BJ (cell line): ENCODE measurements at regions not wholly inside any gene's neighbourhood (a gene's known extent, or its start where the extent isn't known, plus 50 kb on each side); places are given as distances from the start of the nearest gene placed in this dataset.

Experiments
- CTCF ChIA-PET: fragments of 350-600 bp; formaldehyde crosslinking; extraction: SDS; loops from one replicate; lab custom pipeline; 2021; ENCODE audit warnings: antibody characterized with exemption, inconsistent platforms; lab: Yijun Ruan, JAX
- POLR2A ChIA-PET: fragments of 300-600 bp; sonication (Branson Sonifier 250); formaldehyde crosslinking; extraction: SDS; loops from one replicate; lab custom pipeline; 2021; ENCODE audit warnings: antibody characterized with exemption; lab: Charles Lee
- DNase-seq: peaks from one replicate; pipeline ENCODE4 v3.0.0-alpha.2; 2011; ENCODE audit warnings: low read depth
- H3K27me3 ChIP-seq: 2 replicates; pipeline ENCODE4 v1.6.0; 2011; ENCODE audit warnings: low read length; ENCODE audit not compliant: control insufficient read depth, insufficient read depth
- H3K36me3 ChIP-seq: 2 replicates; pipeline ENCODE4 v1.5.1; 2011; ENCODE audit warnings: low read length; ENCODE audit not compliant: control insufficient read depth, insufficient read depth
- H3K4me3 ChIP-seq: 2 replicates; pipeline ENCODE4 v1.5.1; 2011; ENCODE audit warnings: low read depth, mild to moderate bottlenecking, control low read depth, low read length
- TF ChIP-seq, protein P1 (sequence below): IDR thresholded peaks from 2 replicates; pipeline ENCODE4 v1.5.1; 2011; ENCODE audit warnings: low read depth, mild to moderate bottlenecking, control low read depth, inconsistent platforms, low read length, moderate library complexity; ENCODE audit not compliant: insufficient read depth

DNA sequence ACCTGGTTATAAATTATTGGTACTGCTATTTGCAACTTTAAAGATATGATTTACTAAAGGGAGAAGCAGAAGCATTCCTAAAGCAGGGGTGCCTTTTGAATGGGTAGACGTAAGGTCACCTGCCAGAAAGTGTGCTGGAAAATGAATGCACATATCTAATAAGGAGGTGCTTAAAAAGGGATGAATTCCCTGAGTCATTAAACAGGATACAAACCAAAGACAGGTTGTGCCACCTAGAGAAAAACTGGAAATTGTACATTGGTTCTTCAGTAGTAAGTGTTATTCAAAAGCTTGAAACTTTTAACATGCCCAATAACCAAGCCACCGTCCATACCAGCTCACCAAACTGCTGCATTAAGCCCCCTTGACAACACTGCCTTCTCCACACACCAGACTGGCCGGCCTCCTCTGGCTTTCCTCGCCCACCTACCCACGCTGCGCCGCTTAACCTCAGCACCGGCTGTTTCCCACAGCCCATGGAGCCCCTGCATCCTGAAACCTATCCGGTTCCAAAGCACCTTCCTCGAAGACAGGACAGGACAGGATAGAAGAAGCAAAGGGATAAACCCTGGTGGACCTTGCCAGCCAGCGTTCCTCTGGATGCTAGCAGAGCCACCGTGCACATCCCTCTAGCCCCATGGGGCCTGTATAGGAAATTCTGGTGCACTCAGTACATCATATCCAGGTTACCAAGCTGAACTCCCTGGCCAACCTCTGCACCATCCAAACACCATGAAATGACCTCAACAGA lies 201.5 kb upstream of the CAND1 start:
- DNase-seq = no peak
- TF ChIP-seq, protein P1, sequence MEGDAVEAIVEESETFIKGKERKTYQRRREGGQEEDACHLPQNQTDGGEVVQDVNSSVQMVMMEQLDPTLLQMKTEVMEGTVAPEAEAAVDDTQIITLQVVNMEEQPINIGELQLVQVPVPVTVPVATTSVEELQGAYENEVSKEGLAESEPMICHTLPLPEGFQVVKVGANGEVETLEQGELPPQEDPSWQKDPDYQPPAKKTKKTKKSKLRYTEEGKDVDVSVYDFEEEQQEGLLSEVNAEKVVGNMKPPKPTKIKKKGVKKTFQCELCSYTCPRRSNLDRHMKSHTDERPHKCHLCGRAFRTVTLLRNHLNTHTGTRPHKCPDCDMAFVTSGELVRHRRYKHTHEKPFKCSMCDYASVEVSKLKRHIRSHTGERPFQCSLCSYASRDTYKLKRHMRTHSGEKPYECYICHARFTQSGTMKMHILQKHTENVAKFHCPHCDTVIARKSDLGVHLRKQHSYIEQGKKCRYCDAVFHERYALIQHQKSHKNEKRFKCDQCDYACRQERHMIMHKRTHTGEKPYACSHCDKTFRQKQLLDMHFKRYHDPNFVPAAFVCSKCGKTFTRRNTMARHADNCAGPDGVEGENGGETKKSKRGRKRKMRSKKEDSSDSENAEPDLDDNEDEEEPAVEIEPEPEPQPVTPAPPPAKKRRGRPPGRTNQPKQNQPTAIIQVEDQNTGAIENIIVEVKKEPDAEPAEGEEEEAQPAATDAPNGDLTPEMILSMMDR = no peak
- H3K36me3 ChIP-seq = no peaks in the 10 kb centered on the region
- no peak overlapping the region; the same call in 1 of the 2 replicates for H3K4me3 ChIP-seq
- no peaks in the 10 kb centered on the region; the same call in 1 of the 2 replicates for H3K27me3 ChIP-seq
- POLR2A ChIA-PET = no interaction called here
- CTCF ChIA-PET = interaction anchor here (0.9 kb wide), 1 partner anchor 39 kb away, joined by 3 read pairs; no protein-coding TSS in a partner anchor

DNA sequence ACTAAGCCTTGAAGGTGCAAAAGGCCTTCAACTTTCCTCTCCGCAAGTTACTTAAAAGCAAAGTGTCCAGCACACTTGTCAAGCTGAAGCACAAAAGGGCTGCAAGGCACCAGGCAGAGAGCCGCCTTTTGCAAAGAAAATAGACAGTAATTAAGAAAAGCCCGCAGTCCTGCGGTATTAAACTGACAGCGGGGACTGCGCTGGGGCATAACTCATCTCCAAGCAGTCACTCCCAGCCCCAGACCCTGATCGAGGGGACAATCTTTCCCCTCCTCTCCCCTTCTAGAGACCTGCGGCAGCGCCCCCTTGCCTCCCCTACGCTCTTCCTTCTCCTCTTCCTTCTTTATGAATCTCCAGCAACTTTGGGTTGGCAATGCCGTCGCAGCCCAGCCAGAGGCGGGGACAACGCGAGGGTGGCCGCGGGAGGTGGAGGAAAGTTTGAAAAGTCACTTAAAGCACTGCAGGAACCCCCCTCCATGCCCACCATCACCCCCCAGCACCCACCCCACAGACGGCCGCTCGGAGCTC lies 200.9 kb upstream of the CAND1 start:
- TF ChIP-seq, protein P1 = peak; percentile 29; the same call in 1 of the 2 replicates

GRCh38 chr12:67068761-67069450 lies 200.3 kb upstream of the CAND1 start:
- ChIA-PET POLR2A (no interaction called here), CTCF (interaction anchor here (0.8 to 0.9 kb wide), 2 partner anchors 25 to 43 kb away, joined by 3 read pairs; no protein-coding TSS in a partner anchor)
- TF ChIP-seq, protein P1 = no peak
- DNase-seq = no peak
- Histone ChIP-seq H3K27me3 (no peaks in the 10 kb centered on the region; the same call in 1 of the 2 replicates), H3K4me3 (peak overlapping the region; percentile 56), H3K36me3 (no peaks in the 10 kb centered on the region)

More for the DNA sequence above, 200.9 kb upstream of the CAND1 start:
- Histone ChIP-seq H3K36me3 (no peaks in the 10 kb centered on the region), H3K27me3 (no peaks in the 10 kb centered on the region; the same call in 1 of the 2 replicates), H3K4me3 (peak overlapping the region; percentile 56)
- ChIA-PET CTCF (interaction anchor here (0.9 kb wide), 1 partner anchor 40 kb away, joined by 3 read pairs; no protein-coding TSS in a partner anchor), POLR2A (no interaction called here)
- DNase-seq = no peak

- ChIA-PET CTCF (interaction anchor here (0.8 to 0.9 kb wide), 2 partner anchors 26 to 44 kb away, joined by 3 read pairs; no protein-coding TSS in a partner anchor), POLR2A (no interaction called here)
- TF ChIP-seq, protein P1 = 0 out of 2 replicates have a peak, but pooled peaks have one; percentile 13
- no peaks in the 10 kb centered on the region; the same call in 1 of the 2 replicates for H3K27me3 ChIP-seq
- peak overlapping the region; percentile 56 for H3K4me3 ChIP-seq
- no peak for DNase-seq
- no peaks in the 10 kb centered on the region for H3K36me3 ChIP-seq
Measured at GRCh38 chr12:67069451-67070306, 199.5 kb upstream of the CAND1 start.
